SK-N-SH treated with all-trans-retinoic acid at 6 μM for 48 hours (cell line): ENCODE measurements at regions not wholly inside any gene's neighbourhood (a gene's known extent, or its start where the extent isn't known, plus 50 kb on each side); places are given as distances from the start of the nearest gene placed in this dataset.
"Not testable (repeated sequence)": the region's sequence is repeated elsewhere in the genome, so short reads cannot be mapped to it uniquely, and the experiment has no call there.

Source experiments
- ATAC-seq: fragments of 200-7000 bp; cut with Tn5 transposase; 3 replicates; pipeline ENCODE4 v1.9.1; 2020; ENCODE audit warnings: mild to moderate bottlenecking, moderate library complexity
- BACH2 ChIP-seq: fragments of 250-450 bp; sonication (Bioruptor Pico); IDR thresholded peaks from 2 replicates; pipeline ENCODE4 v1.9.0; 2021; ENCODE audit warnings: mild to moderate bottlenecking, borderline replicate concordance
- CSDC2 ChIP-seq: fragments of 250-450 bp; sonication (Bioruptor Pico); IDR thresholded peaks from 2 replicates; pipeline ENCODE4 v1.5.0; 2020; ENCODE audit warnings: mild to moderate bottlenecking, moderate library complexity
- ESRRG ChIP-seq: fragments of 250-450 bp; sonication (Bioruptor Pico); IDR thresholded peaks from 2 replicates; pipeline ENCODE4 v1.6.1; 2021; ENCODE audit warnings: mild to moderate bottlenecking
- GLIS3 ChIP-seq: fragments of 250-450 bp; sonication (Bioruptor Pico); IDR thresholded peaks from 2 replicates; pipeline ENCODE4 v1.5.0; 2020; ENCODE audit warnings: mild to moderate bottlenecking, moderate library complexity
- ISL1 ChIP-seq: fragments of 250-450 bp; sonication (Bioruptor Pico); IDR thresholded peaks from 2 replicates; pipeline ENCODE4 v2.1.2; 2022; ENCODE audit warnings: mild to moderate bottlenecking, moderate library complexity
- OSR1 ChIP-seq: fragments of 250-450 bp; sonication (Bioruptor Pico); IDR thresholded peaks from 2 replicates; pipeline ENCODE4 v1.8.0; 2022; ENCODE audit warnings: moderate library complexity, mild to moderate bottlenecking, inconsistent platforms
- PPARA ChIP-seq: fragments of 250-450 bp; sonication (Bioruptor Pico); IDR thresholded peaks from 2 replicates; pipeline ENCODE4 v1.5.0; 2020; ENCODE audit warnings: mild to moderate bottlenecking, borderline replicate concordance
- RARB ChIP-seq: fragments of 250-450 bp; sonication (Bioruptor Pico); IDR thresholded peaks from 2 replicates; pipeline ENCODE4 v1.8.0; 2021; ENCODE audit warnings: mild to moderate bottlenecking, moderate library complexity
- SNAI2 ChIP-seq: fragments of 250-450 bp; sonication (Bioruptor Pico); IDR thresholded peaks from 2 replicates; pipeline ENCODE4 v1.5.0; 2020; ENCODE audit warnings: mild to moderate bottlenecking, moderate library complexity
- ZC3H10 ChIP-seq: fragments of 250-450 bp; sonication (Bioruptor Pico); IDR thresholded peaks from 2 replicates; pipeline ENCODE4 v1.5.1; 2021; ENCODE audit warnings: mild to moderate bottlenecking, moderate library complexity
- ZFP3 ChIP-seq: fragments of 250-450 bp; sonication (Bioruptor Pico); IDR thresholded peaks from 2 replicates; pipeline ENCODE4 v1.5.0; 2020; ENCODE audit warnings: mild to moderate bottlenecking, moderate library complexity
- ZFP30 ChIP-seq: fragments of 450-650 bp; formaldehyde crosslinking; IDR thresholded peaks from 2 replicates; pipeline ENCODE4 v1.5.0; 2022; ENCODE audit warnings: mild to moderate bottlenecking, moderate library complexity
- ZNF565 ChIP-seq: fragments of 450-650 bp; formaldehyde crosslinking; conservative IDR thresholded peaks from 2 replicates; pipeline ENCODE4 v1.5.0; 2020; ENCODE audit warnings: low read depth, mild to moderate bottlenecking, moderate library complexity
- ZNF70 ChIP-seq: fragments of 450-650 bp; formaldehyde crosslinking; IDR thresholded peaks from 2 replicates; pipeline ENCODE4 v1.5.0; 2020; ENCODE audit warnings: mild to moderate bottlenecking, moderate library complexity
- TF ChIP-seq, protein P1 (sequence below): fragments of 250-450 bp; sonication (Bioruptor Pico); IDR thresholded peaks from 2 replicates; pipeline ENCODE4 v1.8.0; 2020; ENCODE audit warnings: mild to moderate bottlenecking, moderate library complexity, borderline replicate concordance
- TF ChIP-seq, protein P2 (sequence below): fragments of 250-450 bp; sonication (Bioruptor Pico); IDR thresholded peaks from 2 replicates; pipeline ENCODE4 v1.5.0; 2020; ENCODE audit warnings: mild to moderate bottlenecking, moderate library complexity
- TF ChIP-seq, protein P3 (sequence below): fragments of 250-450 bp; sonication (Bioruptor Pico); IDR thresholded peaks from 2 replicates; pipeline ENCODE4 v1.5.1; 2020; ENCODE audit warnings: low read depth, mild to moderate bottlenecking, moderate library complexity
- TF ChIP-seq, protein P4 (sequence below): fragments of 250-450 bp; sonication (Bioruptor Pico); IDR thresholded peaks from 2 replicates; pipeline ENCODE4 v1.8.0; 2021; ENCODE audit warnings: low read depth, mild to moderate bottlenecking, moderate library complexity, borderline replicate concordance
- TF ChIP-seq, protein P5 (sequence below): fragments of 250-450 bp; sonication (Bioruptor Pico); IDR thresholded peaks from 2 replicates; pipeline ENCODE4 v1.5.1; 2021; ENCODE audit warnings: mild to moderate bottlenecking, moderate library complexity

DNA sequence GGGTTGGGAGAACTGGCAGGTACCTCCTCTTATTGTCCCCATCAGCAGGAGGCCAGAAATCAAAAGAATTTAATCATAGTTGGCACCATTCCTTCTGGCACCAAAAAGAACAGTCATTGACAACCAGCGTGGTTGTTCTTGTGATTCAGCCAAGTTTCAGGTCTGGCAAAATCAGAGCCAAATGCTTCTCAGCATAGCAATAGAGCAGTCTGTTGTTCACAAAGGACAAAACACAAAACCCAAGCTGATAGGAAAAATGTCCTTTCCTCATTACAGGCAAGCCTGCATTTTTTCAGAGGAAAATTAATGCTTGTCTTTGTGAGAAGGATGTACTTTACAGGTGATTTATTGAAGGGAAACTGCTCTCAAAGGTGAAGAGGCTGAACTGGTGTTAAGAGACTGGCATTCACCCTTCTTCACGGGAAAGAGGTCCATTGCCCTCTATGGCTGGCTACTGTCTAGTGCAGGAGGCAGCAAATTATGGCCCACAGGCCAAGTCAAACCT lies 241.8 kb upstream of the ARHGAP42 start:
- no peak for TF ChIP-seq ESRRG (CRISPR knock-in tag)
- TF ChIP-seq, protein P1, sequence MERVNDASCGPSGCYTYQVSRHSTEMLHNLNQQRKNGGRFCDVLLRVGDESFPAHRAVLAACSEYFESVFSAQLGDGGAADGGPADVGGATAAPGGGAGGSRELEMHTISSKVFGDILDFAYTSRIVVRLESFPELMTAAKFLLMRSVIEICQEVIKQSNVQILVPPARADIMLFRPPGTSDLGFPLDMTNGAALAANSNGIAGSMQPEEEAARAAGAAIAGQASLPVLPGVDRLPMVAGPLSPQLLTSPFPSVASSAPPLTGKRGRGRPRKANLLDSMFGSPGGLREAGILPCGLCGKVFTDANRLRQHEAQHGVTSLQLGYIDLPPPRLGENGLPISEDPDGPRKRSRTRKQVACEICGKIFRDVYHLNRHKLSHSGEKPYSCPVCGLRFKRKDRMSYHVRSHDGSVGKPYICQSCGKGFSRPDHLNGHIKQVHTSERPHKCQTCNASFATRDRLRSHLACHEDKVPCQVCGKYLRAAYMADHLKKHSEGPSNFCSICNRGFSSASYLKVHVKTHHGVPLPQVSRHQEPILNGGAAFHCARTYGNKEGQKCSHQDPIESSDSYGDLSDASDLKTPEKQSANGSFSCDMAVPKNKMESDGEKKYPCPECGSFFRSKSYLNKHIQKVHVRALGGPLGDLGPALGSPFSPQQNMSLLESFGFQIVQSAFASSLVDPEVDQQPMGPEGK (CRISPR knock-in tag), result no peak
- TF ChIP-seq ISL1 (CRISPR knock-in tag), result no peak
- no peak for TF ChIP-seq GLIS3 (CRISPR knock-in tag)
- no peak for TF ChIP-seq CSDC2 (CRISPR knock-in tag)
- TF ChIP-seq, protein P2, sequence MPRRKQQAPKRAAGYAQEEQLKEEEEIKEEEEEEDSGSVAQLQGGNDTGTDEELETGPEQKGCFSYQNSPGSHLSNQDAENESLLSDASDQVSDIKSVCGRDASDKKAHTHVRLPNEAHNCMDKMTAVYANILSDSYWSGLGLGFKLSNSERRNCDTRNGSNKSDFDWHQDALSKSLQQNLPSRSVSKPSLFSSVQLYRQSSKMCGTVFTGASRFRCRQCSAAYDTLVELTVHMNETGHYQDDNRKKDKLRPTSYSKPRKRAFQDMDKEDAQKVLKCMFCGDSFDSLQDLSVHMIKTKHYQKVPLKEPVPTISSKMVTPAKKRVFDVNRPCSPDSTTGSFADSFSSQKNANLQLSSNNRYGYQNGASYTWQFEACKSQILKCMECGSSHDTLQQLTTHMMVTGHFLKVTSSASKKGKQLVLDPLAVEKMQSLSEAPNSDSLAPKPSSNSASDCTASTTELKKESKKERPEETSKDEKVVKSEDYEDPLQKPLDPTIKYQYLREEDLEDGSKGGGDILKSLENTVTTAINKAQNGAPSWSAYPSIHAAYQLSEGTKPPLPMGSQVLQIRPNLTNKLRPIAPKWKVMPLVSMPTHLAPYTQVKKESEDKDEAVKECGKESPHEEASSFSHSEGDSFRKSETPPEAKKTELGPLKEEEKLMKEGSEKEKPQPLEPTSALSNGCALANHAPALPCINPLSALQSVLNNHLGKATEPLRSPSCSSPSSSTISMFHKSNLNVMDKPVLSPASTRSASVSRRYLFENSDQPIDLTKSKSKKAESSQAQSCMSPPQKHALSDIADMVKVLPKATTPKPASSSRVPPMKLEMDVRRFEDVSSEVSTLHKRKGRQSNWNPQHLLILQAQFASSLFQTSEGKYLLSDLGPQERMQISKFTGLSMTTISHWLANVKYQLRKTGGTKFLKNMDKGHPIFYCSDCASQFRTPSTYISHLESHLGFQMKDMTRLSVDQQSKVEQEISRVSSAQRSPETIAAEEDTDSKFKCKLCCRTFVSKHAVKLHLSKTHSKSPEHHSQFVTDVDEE (CRISPR knock-in tag), result no peak
- no peak for TF ChIP-seq BACH2
- TF ChIP-seq, protein P3, sequence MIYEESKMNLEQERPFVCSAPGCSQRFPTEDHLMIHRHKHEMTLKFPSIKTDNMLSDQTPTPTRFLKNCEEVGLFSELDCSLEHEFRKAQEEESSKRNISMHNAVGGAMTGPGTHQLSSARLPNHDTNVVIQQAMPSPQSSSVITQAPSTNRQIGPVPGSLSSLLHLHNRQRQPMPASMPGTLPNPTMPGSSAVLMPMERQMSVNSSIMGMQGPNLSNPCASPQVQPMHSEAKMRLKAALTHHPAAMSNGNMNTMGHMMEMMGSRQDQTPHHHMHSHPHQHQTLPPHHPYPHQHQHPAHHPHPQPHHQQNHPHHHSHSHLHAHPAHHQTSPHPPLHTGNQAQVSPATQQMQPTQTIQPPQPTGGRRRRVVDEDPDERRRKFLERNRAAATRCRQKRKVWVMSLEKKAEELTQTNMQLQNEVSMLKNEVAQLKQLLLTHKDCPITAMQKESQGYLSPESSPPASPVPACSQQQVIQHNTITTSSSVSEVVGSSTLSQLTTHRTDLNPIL (CRISPR knock-in tag), result no peak
- no peak for TF ChIP-seq ZFP3 (CRISPR knock-in tag)
- TF ChIP-seq OSR1 (CRISPR knock-in tag), result no peak
- TF ChIP-seq ZNF565, result no peak
- no peak for TF ChIP-seq PPARA (CRISPR knock-in tag)
- TF ChIP-seq, protein P4, sequence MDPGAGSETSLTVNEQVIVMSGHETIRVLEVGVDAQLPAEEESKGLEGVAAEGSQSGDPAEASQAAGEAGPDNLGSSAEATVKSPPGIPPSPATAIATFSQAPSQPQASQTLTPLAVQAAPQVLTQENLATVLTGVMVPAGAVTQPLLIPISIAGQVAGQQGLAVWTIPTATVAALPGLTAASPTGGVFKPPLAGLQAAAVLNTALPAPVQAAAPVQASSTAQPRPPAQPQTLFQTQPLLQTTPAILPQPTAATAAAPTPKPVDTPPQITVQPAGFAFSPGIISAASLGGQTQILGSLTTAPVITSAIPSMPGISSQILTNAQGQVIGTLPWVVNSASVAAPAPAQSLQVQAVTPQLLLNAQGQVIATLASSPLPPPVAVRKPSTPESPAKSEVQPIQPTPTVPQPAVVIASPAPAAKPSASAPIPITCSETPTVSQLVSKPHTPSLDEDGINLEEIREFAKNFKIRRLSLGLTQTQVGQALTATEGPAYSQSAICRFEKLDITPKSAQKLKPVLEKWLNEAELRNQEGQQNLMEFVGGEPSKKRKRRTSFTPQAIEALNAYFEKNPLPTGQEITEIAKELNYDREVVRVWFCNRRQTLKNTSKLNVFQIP (CRISPR knock-in tag), result no peak
- TF ChIP-seq ZFP30, result no peak
- TF ChIP-seq ZC3H10, result no peak
- no peak for TF ChIP-seq ZNF70
- no peak for TF ChIP-seq RARB (CRISPR knock-in tag)
- ATAC-seq, result no peak

DNA sequence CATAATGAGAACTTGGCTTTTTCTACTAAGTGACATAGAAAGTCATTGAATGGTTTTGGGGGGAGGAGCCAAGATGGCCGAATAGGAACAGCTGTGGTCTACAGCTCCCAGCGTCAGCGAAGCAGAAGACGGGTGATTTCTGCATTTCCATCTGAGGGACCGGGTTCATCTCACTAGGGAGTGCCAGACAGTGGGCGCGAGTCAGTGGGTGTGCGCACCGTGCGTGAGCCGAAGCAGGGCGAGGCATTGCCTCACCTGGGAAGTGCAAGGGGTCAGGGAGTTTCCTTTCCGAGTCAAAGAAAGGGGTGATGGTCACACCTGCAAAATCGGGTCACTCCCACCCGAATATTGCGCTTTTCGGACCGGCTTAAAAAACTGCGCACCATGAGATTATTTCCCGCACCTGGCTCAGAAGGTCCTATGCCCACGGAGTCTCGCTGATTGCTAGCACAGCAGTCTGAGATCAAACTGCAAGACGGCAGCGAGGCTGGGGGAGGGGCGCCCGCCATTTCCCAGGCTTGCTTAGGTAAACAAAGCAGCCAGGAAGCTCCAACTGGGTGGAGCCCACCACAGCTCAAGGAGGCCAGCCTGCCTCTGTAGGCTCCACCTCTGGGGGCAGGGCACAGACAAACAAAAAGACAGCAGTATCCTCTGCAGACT lies 235.2 kb upstream of the ARHGAP42 start:
- ATAC-seq, result not testable (repeated sequence)

DNA sequence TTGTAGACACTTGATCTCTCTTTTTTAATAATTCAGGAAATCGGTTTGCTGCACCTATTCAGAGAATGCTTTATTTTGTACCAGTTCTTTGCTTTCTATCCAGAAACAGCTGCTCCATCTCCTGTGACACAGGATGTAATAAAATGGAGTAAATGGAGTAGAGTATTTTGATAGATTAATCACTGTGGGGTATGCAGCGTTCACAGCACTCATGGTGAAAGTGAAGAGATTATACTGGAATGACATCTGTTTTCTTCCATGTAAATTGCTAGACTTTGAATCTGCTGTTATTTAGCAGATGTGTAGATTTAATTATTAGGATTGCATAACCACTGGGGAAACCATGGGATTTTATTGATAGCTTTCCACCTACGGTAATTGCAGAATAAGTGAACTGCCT lies 227.3 kb upstream of the ARHGAP42 start:
- no peak for ATAC-seq
- TF ChIP-seq ZNF70, result no peak
- TF ChIP-seq SNAI2, result no peak
- TF ChIP-seq, protein P4 (CRISPR knock-in tag), result no peak
- no peak for TF ChIP-seq RARB (CRISPR knock-in tag)
- no peak for TF ChIP-seq BACH2
- TF ChIP-seq OSR1 (CRISPR knock-in tag), result no peak

DNA sequence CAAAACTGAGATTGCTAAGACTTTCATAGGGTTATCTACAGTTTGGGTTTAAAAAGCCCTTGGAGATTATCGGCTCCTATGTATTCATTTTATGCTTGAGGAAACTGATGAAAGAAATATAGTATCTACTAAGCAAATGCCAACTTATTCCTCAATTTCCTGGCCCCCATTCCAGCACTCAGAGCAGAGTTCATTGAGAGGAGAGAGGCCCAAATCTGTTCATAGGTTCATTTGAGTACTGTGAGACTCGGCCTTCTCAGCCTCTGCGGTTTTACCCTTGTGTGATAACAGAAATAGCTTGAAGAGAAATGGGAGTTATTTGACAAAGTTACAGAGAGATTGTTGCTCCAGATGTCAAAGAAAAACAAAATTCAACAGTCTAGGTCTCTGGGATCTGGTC lies 226.7 kb upstream of the ARHGAP42 start:
- TF ChIP-seq RARB (CRISPR knock-in tag) (no peak), SNAI2 (no peak), GLIS3 (CRISPR knock-in tag) (no peak), ZC3H10 (no peak), ISL1 (CRISPR knock-in tag) (no peak), OSR1 (CRISPR knock-in tag) (no peak), ZNF565 (no peak), BACH2 (no peak)
- TF ChIP-seq, protein P5, sequence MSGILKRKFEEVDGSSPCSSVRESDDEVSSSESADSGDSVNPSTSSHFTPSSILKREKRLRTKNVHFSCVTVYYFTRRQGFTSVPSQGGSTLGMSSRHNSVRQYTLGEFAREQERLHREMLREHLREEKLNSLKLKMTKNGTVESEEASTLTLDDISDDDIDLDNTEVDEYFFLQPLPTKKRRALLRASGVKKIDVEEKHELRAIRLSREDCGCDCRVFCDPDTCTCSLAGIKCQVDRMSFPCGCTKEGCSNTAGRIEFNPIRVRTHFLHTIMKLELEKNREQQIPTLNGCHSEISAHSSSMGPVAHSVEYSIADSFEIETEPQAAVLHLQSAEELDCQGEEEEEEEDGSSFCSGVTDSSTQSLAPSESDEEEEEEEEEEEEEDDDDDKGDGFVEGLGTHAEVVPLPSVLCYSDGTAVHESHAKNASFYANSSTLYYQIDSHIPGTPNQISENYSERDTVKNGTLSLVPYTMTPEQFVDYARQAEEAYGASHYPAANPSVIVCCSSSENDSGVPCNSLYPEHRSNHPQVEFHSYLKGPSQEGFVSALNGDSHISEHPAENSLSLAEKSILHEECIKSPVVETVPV, result no peak
- TF ChIP-seq, protein P3 (CRISPR knock-in tag), result no peak
- TF ChIP-seq, protein P2 (CRISPR knock-in tag), result no peak
- no peak for ATAC-seq
